Astrocyte (in vitro differentiated cells and primary cell): ENCODE measurements at regions not wholly inside any gene's neighbourhood (a gene's known extent, or its start where the extent isn't known, plus 50 kb on each side); places are given as distances from the start of the nearest gene placed in this dataset.

Source experiments
- DNase-seq: peaks from one replicate; pipeline ENCODE4 v3.0.0-alpha.2; 2010; ENCODE audit warnings: low read depth
- FAIRE-seq: peaks from 2 replicates; lab custom pipeline; 2011; peaks lifted over from hg19 to GRCh38; lab: Jason Lieb, UNC
- H2AFZ ChIP-seq: 2 replicates; pipeline ENCODE4 v1.6.0; 2012; ENCODE audit warnings: low read depth, low read length, inconsistent platforms
- H3K27ac ChIP-seq: 2 replicates; pipeline ENCODE4 v1.5.1; 2011; ENCODE audit warnings: low read depth, low read length, inconsistent platforms
- H3K27me3 ChIP-seq: 2 replicates; pipeline ENCODE4 v1.6.0; 2011; ENCODE audit warnings: low read length, inconsistent platforms; ENCODE audit not compliant: insufficient read depth
- H3K36me3 ChIP-seq: 2 replicates; pipeline ENCODE4 v1.5.1; 2011; ENCODE audit warnings: low read length, inconsistent platforms; ENCODE audit not compliant: insufficient read depth
- H3K4me1 ChIP-seq: 2 replicates; pipeline ENCODE4 v1.5.1; 2011; ENCODE audit warnings: low read length, inconsistent platforms; ENCODE audit not compliant: insufficient read depth
- H3K4me2 ChIP-seq: 2 replicates; pipeline ENCODE4 v1.6.0; 2012; ENCODE audit warnings: low read length, inconsistent platforms
- H3K4me3 ChIP-seq: 2 replicates; pipeline ENCODE4 v1.5.1; 2011; ENCODE audit warnings: low read depth, mild to moderate bottlenecking, low read length, inconsistent platforms; ENCODE audit not compliant: insufficient read depth
- H3K79me2 ChIP-seq: 2 replicates; pipeline ENCODE4 v1.6.0; 2012; ENCODE audit warnings: mild to moderate bottlenecking, low read length, inconsistent platforms; ENCODE audit not compliant: insufficient read depth
- H3K9ac ChIP-seq: 2 replicates; pipeline ENCODE4 v1.6.0; 2012; ENCODE audit warnings: mild to moderate bottlenecking, low read length, inconsistent platforms
- H3K9me3 ChIP-seq: 2 replicates; pipeline ENCODE4 v1.5.1; 2012; ENCODE audit warnings: low read depth, mild to moderate bottlenecking, low read length, inconsistent platforms; ENCODE audit not compliant: insufficient read depth
- H4K20me1 ChIP-seq: 2 replicates; pipeline ENCODE4 v1.6.0; 2012; ENCODE audit warnings: low read length, inconsistent platforms; ENCODE audit not compliant: insufficient read depth
- H3K27ac Mint-ChIP-seq: one replicate; pipeline ENCODE4 v1.8.0; 2021; ENCODE audit warnings: mild to moderate bottlenecking, mixed read lengths; ENCODE audit not compliant: unreplicated experiment
- H3K27me3 Mint-ChIP-seq: one replicate; pipeline ENCODE4 v1.8.0; 2021; ENCODE audit warnings: low read depth, mixed read lengths; ENCODE audit not compliant: unreplicated experiment
- H3K36me3 Mint-ChIP-seq: one replicate; pipeline ENCODE4 v1.8.0; 2021; ENCODE audit warnings: low read depth, mixed read lengths; ENCODE audit not compliant: unreplicated experiment
- H3K4me1 Mint-ChIP-seq: one replicate; pipeline ENCODE4 v1.8.0; 2021; ENCODE audit warnings: low read depth, mixed read lengths; ENCODE audit not compliant: unreplicated experiment
- H3K4me3 Mint-ChIP-seq: one replicate; pipeline ENCODE4 v1.8.0; 2021; ENCODE audit warnings: mild to moderate bottlenecking, moderate library complexity, mixed read lengths; ENCODE audit not compliant: unreplicated experiment
- H3K9me3 Mint-ChIP-seq: one replicate; pipeline ENCODE4 v1.8.0; 2021; ENCODE audit warnings: mild to moderate bottlenecking, mixed read lengths; ENCODE audit not compliant: unreplicated experiment
- EZH2 ChIP-seq: IDR thresholded peaks from 2 replicates; pipeline ENCODE4 v1.6.1; 2012; ENCODE audit warnings: mild to moderate bottlenecking, low read length, inconsistent platforms; ENCODE audit not compliant: insufficient read depth
- TF ChIP-seq, protein P1 (sequence below): IDR thresholded peaks from 2 replicates; pipeline ENCODE4 v1.5.1; 2011; ENCODE audit warnings: low read depth, mild to moderate bottlenecking, inconsistent platforms, low read length, moderate library complexity; ENCODE audit not compliant: insufficient read depth

DNA sequence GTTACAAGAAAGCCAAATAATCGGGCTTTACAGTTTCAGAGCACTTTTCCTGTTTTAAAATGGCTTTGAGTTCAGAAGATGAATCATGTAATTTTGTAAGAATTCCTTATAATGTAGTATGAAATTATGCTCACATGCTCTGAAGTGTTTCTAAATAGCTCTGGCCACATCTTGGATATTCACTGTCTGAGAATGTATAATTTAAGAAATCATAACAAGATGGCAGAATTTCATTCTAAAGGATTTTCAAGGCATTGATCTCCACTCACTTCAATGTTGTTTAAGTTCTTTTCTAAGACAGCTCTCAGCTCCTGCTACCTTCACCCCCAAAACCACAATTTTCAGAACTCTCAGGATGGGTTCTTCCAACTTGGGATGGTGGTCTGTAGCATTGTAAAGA, 180.1 kb downstream of the DACT1 start:
- Histone ChIP-seq H3K27ac (peak overlapping the region; percentile 38), H3K9me3 (no peaks in the 10 kb centered on the region), H3K9ac (no peak overlapping the region), H3K4me2 (no peak overlapping the region), H3K4me1 (peaks cover 6% of the 10 kb centered on the region), H3K79me2 (no peaks in the 10 kb centered on the region), H2AFZ (no peak overlapping the region), H3K4me3 (no peak overlapping the region), H3K27me3 (no peaks in the 10 kb centered on the region), H4K20me1 (no peaks in the 10 kb centered on the region), H3K36me3 (no peaks in the 10 kb centered on the region)
- Mint-ChIP-seq H3K27ac (no peak overlapping the region), H3K36me3 (no peaks in the 10 kb centered on the region), H3K4me1 (peaks cover 15% of the 10 kb centered on the region), H3K27me3 (no peaks in the 10 kb centered on the region), H3K4me3 (no peak overlapping the region), H3K9me3 (peaks cover 3% of the 10 kb centered on the region)
- peak; percentile 71 for DNase-seq
- FAIRE-seq: no peak
- TF ChIP-seq EZH2: no peak
- TF ChIP-seq, protein P1, sequence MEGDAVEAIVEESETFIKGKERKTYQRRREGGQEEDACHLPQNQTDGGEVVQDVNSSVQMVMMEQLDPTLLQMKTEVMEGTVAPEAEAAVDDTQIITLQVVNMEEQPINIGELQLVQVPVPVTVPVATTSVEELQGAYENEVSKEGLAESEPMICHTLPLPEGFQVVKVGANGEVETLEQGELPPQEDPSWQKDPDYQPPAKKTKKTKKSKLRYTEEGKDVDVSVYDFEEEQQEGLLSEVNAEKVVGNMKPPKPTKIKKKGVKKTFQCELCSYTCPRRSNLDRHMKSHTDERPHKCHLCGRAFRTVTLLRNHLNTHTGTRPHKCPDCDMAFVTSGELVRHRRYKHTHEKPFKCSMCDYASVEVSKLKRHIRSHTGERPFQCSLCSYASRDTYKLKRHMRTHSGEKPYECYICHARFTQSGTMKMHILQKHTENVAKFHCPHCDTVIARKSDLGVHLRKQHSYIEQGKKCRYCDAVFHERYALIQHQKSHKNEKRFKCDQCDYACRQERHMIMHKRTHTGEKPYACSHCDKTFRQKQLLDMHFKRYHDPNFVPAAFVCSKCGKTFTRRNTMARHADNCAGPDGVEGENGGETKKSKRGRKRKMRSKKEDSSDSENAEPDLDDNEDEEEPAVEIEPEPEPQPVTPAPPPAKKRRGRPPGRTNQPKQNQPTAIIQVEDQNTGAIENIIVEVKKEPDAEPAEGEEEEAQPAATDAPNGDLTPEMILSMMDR: no peak

DNA sequence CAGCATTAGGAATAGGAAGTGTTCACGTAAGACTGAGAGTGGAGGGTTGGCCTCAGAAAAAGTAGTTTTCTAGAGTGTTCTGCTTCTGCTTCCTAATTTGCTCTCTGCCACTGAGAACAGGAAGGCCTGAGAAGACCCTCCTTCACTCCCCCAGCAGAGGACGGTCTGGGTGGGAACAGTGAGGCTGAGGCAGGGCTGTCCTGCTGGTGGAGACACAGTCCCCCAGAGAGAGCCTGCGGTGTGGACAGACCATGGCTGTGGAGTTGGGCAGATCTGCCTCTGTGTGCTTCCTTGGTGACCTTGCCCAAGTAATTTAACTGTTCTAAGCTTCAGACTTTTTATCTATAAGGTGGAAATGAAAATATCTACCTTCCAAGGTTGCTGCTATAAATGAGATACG, 182.3 kb downstream of the DACT1 start:
- no peaks in the 10 kb centered on the region for H3K27me3 Mint-ChIP-seq
- H3K4me1 Mint-ChIP-seq: peaks cover 17% of the 10 kb centered on the region
- peaks cover 3% of the 10 kb centered on the region for H3K9me3 Mint-ChIP-seq

DNA sequence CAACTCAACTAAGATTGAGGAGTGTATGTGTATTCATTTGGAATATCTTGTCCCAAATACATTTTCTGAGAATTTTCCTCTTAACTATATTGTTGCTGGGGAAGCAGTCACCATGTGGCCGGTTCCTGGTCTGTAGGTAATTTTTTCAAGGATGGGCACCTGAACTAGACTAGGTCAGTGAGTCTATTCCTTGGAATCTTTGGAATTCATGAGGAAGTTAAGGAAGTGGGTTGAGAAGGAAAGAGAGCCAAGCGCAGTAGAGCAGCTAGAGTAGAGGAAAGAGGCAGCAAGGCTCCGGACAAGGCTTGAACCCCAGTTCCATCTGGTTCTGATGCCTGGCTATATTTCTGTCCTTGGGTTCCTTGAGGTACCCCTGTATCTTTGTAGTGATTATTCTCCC, 183.7 kb downstream of the DACT1 start:
- no peak overlapping the region for H3K27ac ChIP-seq
- no peak for FAIRE-seq

More for the DNA sequence above, 182.3 kb downstream of the DACT1 start:
- no peak overlapping the region for H3K9ac ChIP-seq
- peaks cover 5% of the 10 kb centered on the region for H3K4me1 ChIP-seq
- Mint-ChIP-seq H3K27ac (no peak overlapping the region), H3K4me3 (no peak overlapping the region), H3K36me3 (no peaks in the 10 kb centered on the region)
- no peaks in the 10 kb centered on the region for H4K20me1 ChIP-seq
- FAIRE-seq: no peak
- no peaks in the 10 kb centered on the region for H3K9me3 ChIP-seq
- no peaks in the 10 kb centered on the region for H3K27me3 ChIP-seq
- DNase-seq: no peak
- H3K4me2 ChIP-seq: no peak overlapping the region
- H3K4me3 ChIP-seq: no peak overlapping the region
- H2AFZ ChIP-seq: no peak overlapping the region
- no peaks in the 10 kb centered on the region for H3K36me3 ChIP-seq
- no peak overlapping the region for H3K27ac ChIP-seq
- TF ChIP-seq, protein P1: no peak
- no peak for TF ChIP-seq EZH2
- no peaks in the 10 kb centered on the region for H3K79me2 ChIP-seq

More for the DNA sequence above, 183.7 kb downstream of the DACT1 start:
- Histone ChIP-seq H3K36me3 (no peaks in the 10 kb centered on the region), H3K4me1 (no peaks in the 10 kb centered on the region), H3K9me3 (no peaks in the 10 kb centered on the region), H4K20me1 (no peaks in the 10 kb centered on the region), H3K79me2 (no peaks in the 10 kb centered on the region), H3K27me3 (no peaks in the 10 kb centered on the region), H3K4me3 (no peak overlapping the region), H2AFZ (no peak overlapping the region), H3K4me2 (no peak overlapping the region), H3K9ac (no peak overlapping the region)
- H3K9me3 Mint-ChIP-seq: peaks cover 4% of the 10 kb centered on the region
- H3K4me3 Mint-ChIP-seq: no peak overlapping the region
- H3K4me1 Mint-ChIP-seq: peaks cover 13% of the 10 kb centered on the region
- no peak for DNase-seq
- no peaks in the 10 kb centered on the region for H3K36me3 Mint-ChIP-seq
- TF ChIP-seq, protein P1: no peak
- no peaks in the 10 kb centered on the region for H3K27me3 Mint-ChIP-seq
- no peak overlapping the region for H3K27ac Mint-ChIP-seq
